ENCODE measurements at regions not wholly inside any gene's neighbourhood (a gene's known extent, or its start where the extent isn't known, plus 50 kb on each side); places are given as distances from the start of the nearest gene placed in this dataset.
"Not testable (repeated sequence)": the region's sequence is repeated elsewhere in the genome, so short reads cannot be mapped to it uniquely, and the experiment has no call there.

GRCh38 chr5:30436691-30437090, 756.8 kb upstream of the CDH6 start:
- H3K27ac ChIP-seq (ENCODE audit: low read depth, low read length) = no peak overlapping the region
- no peaks in the 10 kb centered on the region for H3K4me1 ChIP-seq (ENCODE audit: control insufficient read depth, insufficient read depth, low read length)
- no peak for DNase-seq (ENCODE audit: low read depth in 4 of 6, low spot score in 6 of 6)
- H3K9me3 ChIP-seq (ENCODE audit: control insufficient read depth, insufficient read depth, low read length) = peaks cover 5% of the 10 kb centered on the region
- H3K27me3 ChIP-seq (ENCODE audit: control insufficient read depth, insufficient read depth, low read length) = no peaks in the 10 kb centered on the region
- no peak overlapping the region for H3K4me3 ChIP-seq (ENCODE audit: low read depth, low read length)
- WGBS (ENCODE audit: insufficient coverage) = 78% methylated on average over 3 of the region's 3 CpGs
- H3K36me3 ChIP-seq (ENCODE audit: control insufficient read depth, insufficient read depth, low read length) = no peaks in the 10 kb centered on the region

- not testable (repeated sequence) for H3K36me3 ChIP-seq (ENCODE audit: control insufficient read depth, insufficient read depth, low read length); H3K27ac ChIP-seq (ENCODE audit: low read depth, low read length); H3K4me3 ChIP-seq (ENCODE audit: low read depth, low read length); H3K27me3 ChIP-seq (ENCODE audit: control insufficient read depth, insufficient read depth, low read length); H3K4me1 ChIP-seq (ENCODE audit: control insufficient read depth, insufficient read depth, low read length); DNase-seq (ENCODE audit: low read depth in 4 of 6, low spot score in 6 of 6); H3K9me3 ChIP-seq (ENCODE audit: control insufficient read depth, insufficient read depth, low read length)
- WGBS (ENCODE audit: insufficient coverage) = 85% methylated on average over 10 of the region's 20 CpGs
These were observed 764.5 kb upstream of the CDH6 start for GRCh38 chr5:30428866-30429407.

- Histone ChIP-seq H3K27ac (ENCODE audit: low read depth, low read length) (no peak overlapping the region), H3K36me3 (ENCODE audit: control insufficient read depth, insufficient read depth, low read length) (no peaks in the 10 kb centered on the region), H3K27me3 (ENCODE audit: control insufficient read depth, insufficient read depth, low read length) (no peaks in the 10 kb centered on the region), H3K4me3 (ENCODE audit: low read depth, low read length) (no peak overlapping the region), H3K4me1 (ENCODE audit: control insufficient read depth, insufficient read depth, low read length) (no peaks in the 10 kb centered on the region), H3K9me3 (ENCODE audit: control insufficient read depth, insufficient read depth, low read length) (no peaks in the 10 kb centered on the region)
- no CpG with 5 or more reads among the region's 2 CpGs for WGBS (ENCODE audit: insufficient coverage)
- DNase-seq (ENCODE audit: low read depth in 4 of 6, low spot score in 6 of 6) = no peak
These were observed 779.4 kb upstream of the CDH6 start for GRCh38 chr5:30414078-30414477.

GRCh38 chr5:30413540-30413939, 779.9 kb upstream of the CDH6 start:
- H3K27me3 ChIP-seq (ENCODE audit: control insufficient read depth, insufficient read depth, low read length) = no peaks in the 10 kb centered on the region
- H3K27ac ChIP-seq (ENCODE audit: low read depth, low read length) = no peak overlapping the region
- no peaks in the 10 kb centered on the region for H3K9me3 ChIP-seq (ENCODE audit: control insufficient read depth, insufficient read depth, low read length)
- H3K4me3 ChIP-seq (ENCODE audit: low read depth, low read length) = no peak overlapping the region
- no peaks in the 10 kb centered on the region for H3K4me1 ChIP-seq (ENCODE audit: control insufficient read depth, insufficient read depth, low read length)
- H3K36me3 ChIP-seq (ENCODE audit: control insufficient read depth, insufficient read depth, low read length) = no peaks in the 10 kb centered on the region
- peak in 2 of 6 donors; percentile 23 to 25 for DNase-seq (ENCODE audit: low read depth in 4 of 6, low spot score in 6 of 6)
- no CpG with 5 or more reads among the region's 2 CpGs for WGBS (ENCODE audit: insufficient coverage)

- no peak for DNase-seq (ENCODE audit: low read depth in 4 of 6, low spot score in 6 of 6)
- Histone ChIP-seq H3K27ac (ENCODE audit: low read depth, low read length) (no peak overlapping the region), H3K4me3 (ENCODE audit: low read depth, low read length) (no peak overlapping the region), H3K36me3 (ENCODE audit: control insufficient read depth, insufficient read depth, low read length) (no peaks in the 10 kb centered on the region), H3K9me3 (ENCODE audit: control insufficient read depth, insufficient read depth, low read length) (no peaks in the 10 kb centered on the region), H3K27me3 (ENCODE audit: control insufficient read depth, insufficient read depth, low read length) (no peaks in the 10 kb centered on the region), H3K4me1 (ENCODE audit: control insufficient read depth, insufficient read depth, low read length) (no peaks in the 10 kb centered on the region)
- 100% methylated on average over 1 of the region's 2 CpGs for WGBS (ENCODE audit: insufficient coverage)
These were observed 787.7 kb upstream of the CDH6 start for GRCh38 chr5:30405821-30406220.

GRCh38 chr5:30401479-30402058, 791.9 kb upstream of the CDH6 start:
- Histone ChIP-seq H3K4me1 (ENCODE audit: control insufficient read depth, insufficient read depth, low read length) (no peaks in the 10 kb centered on the region), H3K36me3 (ENCODE audit: control insufficient read depth, insufficient read depth, low read length) (no peaks in the 10 kb centered on the region)
- peak in 5 of 6 donors; percentile 1 to 81 (median 11) for DNase-seq (ENCODE audit: low read depth in 4 of 6, low spot score in 6 of 6)

GRCh38 chr5:30398423-30398822, 795.1 kb upstream of the CDH6 start:
- Histone ChIP-seq H3K27me3 (ENCODE audit: control insufficient read depth, insufficient read depth, low read length) (no peaks in the 10 kb centered on the region), H3K4me3 (ENCODE audit: low read depth, low read length) (no peak overlapping the region), H3K36me3 (ENCODE audit: control insufficient read depth, insufficient read depth, low read length) (no peaks in the 10 kb centered on the region), H3K27ac (ENCODE audit: low read depth, low read length) (no peak overlapping the region), H3K9me3 (ENCODE audit: control insufficient read depth, insufficient read depth, low read length) (no peaks in the 10 kb centered on the region), H3K4me1 (ENCODE audit: control insufficient read depth, insufficient read depth, low read length) (no peaks in the 10 kb centered on the region)
- no peak for DNase-seq (ENCODE audit: low read depth in 4 of 6, low spot score in 6 of 6)

More at GRCh38 chr5:30401479-30402058, 791.9 kb upstream of the CDH6 start:
- Histone ChIP-seq H3K27ac (ENCODE audit: low read depth, low read length) (no peak overlapping the region), H3K4me3 (ENCODE audit: low read depth, low read length) (no peak overlapping the region), H3K9me3 (ENCODE audit: control insufficient read depth, insufficient read depth, low read length) (no peaks in the 10 kb centered on the region), H3K27me3 (ENCODE audit: control insufficient read depth, insufficient read depth, low read length) (no peaks in the 10 kb centered on the region)
- 38% methylated on average over 2 of the region's 3 CpGs for WGBS (ENCODE audit: insufficient coverage)

GRCh38 chr5:30392897-30393296, 800.6 kb upstream of the CDH6 start:
- Histone ChIP-seq H3K4me1 (ENCODE audit: control insufficient read depth, insufficient read depth, low read length) (no peaks in the 10 kb centered on the region), H3K9me3 (ENCODE audit: control insufficient read depth, insufficient read depth, low read length) (no peaks in the 10 kb centered on the region), H3K27me3 (ENCODE audit: control insufficient read depth, insufficient read depth, low read length) (no peaks in the 10 kb centered on the region), H3K27ac (ENCODE audit: low read depth, low read length) (no peak overlapping the region), H3K4me3 (ENCODE audit: low read depth, low read length) (no peak overlapping the region), H3K36me3 (ENCODE audit: control insufficient read depth, insufficient read depth, low read length) (no peaks in the 10 kb centered on the region)
- DNase-seq (ENCODE audit: low read depth in 4 of 6, low spot score in 6 of 6) = no peak
- WGBS (ENCODE audit: insufficient coverage) = 77% methylated on average over 4 of the region's 5 CpGs

GRCh38 chr5:30390095-30390494, 803.4 kb upstream of the CDH6 start:
- DNase-seq (ENCODE audit: low read depth in 4 of 6, low spot score in 6 of 6) = no peak
- no peak overlapping the region for H3K4me3 ChIP-seq (ENCODE audit: low read depth, low read length)
- H3K4me1 ChIP-seq (ENCODE audit: control insufficient read depth, insufficient read depth, low read length) = no peaks in the 10 kb centered on the region
- 100% methylated on average over 1 of the region's 2 CpGs for WGBS (ENCODE audit: insufficient coverage)
- H3K9me3 ChIP-seq (ENCODE audit: control insufficient read depth, insufficient read depth, low read length) = no peaks in the 10 kb centered on the region
- no peak overlapping the region for H3K27ac ChIP-seq (ENCODE audit: low read depth, low read length)
- H3K27me3 ChIP-seq (ENCODE audit: control insufficient read depth, insufficient read depth, low read length) = no peaks in the 10 kb centered on the region
- H3K36me3 ChIP-seq (ENCODE audit: control insufficient read depth, insufficient read depth, low read length) = no peaks in the 10 kb centered on the region

GRCh38 chr5:30387974-30388632, 805.4 kb upstream of the CDH6 start:
- H3K4me3 ChIP-seq (ENCODE audit: low read depth, low read length) = no peak overlapping the region
- no peaks in the 10 kb centered on the region for H3K4me1 ChIP-seq (ENCODE audit: control insufficient read depth, insufficient read depth, low read length)
- DNase-seq (ENCODE audit: low read depth in 4 of 6, low spot score in 6 of 6) = no peak
- H3K27ac ChIP-seq (ENCODE audit: low read depth, low read length) = no peak overlapping the region
- no peaks in the 10 kb centered on the region for H3K27me3 ChIP-seq (ENCODE audit: control insufficient read depth, insufficient read depth, low read length)
- 90% methylated on average over 2 of the region's 3 CpGs for WGBS (ENCODE audit: insufficient coverage)
- no peaks in the 10 kb centered on the region for H3K36me3 ChIP-seq (ENCODE audit: control insufficient read depth, insufficient read depth, low read length)
- H3K9me3 ChIP-seq (ENCODE audit: control insufficient read depth, insufficient read depth, low read length) = no peaks in the 10 kb centered on the region

Data from spinal cord (tissue), 9 donors.